ENCODE measurements at regions not wholly inside any gene's neighbourhood (a gene's known extent, or its start where the extent isn't known, plus 50 kb on each side); places are given as distances from the start of the nearest gene placed in this dataset.

DNA sequence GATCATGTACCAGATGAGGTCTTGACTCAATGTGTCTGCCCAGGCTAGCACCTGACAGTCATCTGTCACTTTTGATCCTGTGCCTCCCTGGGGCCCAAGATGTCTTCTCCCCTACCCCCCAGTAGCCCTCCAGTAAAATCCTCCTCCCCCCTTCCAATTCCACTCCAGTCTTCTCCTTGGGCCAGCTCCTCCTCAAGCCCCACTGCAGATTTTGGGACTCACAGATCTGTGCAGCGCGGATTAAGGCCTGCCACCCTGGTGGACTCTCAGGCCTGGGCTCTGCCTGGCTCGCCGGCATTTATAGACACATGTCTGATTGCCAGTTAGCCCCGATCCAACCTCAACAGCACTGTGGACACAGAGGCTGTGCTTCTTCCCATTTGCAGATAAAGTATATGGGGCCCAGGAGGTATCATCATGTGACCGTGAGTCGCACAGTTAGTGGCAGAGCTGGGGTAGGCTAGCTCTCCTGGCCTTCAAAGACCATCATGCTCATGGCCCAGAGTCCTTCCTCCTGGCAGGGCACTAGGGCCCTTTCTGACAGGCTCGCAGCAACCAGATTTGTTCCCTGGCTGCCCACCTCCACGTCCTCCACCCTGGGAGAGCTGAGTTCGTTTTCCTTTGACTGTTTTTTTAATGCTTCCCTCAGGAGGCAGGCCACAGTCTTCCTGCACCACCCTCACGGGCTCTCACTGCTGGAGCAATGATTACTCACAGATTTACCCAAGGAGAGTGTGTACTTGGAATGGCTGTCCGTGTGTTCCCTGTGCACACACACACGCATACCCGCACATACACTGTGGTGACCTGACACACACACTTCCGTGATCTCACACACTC, 98.3 kb upstream of the DIO3 start:
- Histone ChIP-seq H3K36me3 (replicated peaks in 1 of 2; ENCODE audit: control insufficient read depth in 1 of 2, insufficient read depth in 2 of 2, low read length in 2 of 2) (no peaks in the 10 kb centered on the region), H3K9me3 (ENCODE audit: low read length) (no peaks in the 10 kb centered on the region), H3K9ac (ENCODE audit: insufficient read depth, low read depth, low read length) (no peak overlapping the region), H3K4me3 (replicated peaks in 1 of 3; ENCODE audit: insufficient read depth in 1 of 3, low read depth in 2 of 3, low read length in 3 of 3) (no peak overlapping the region), H3K4me2 (ENCODE audit: low read depth, low read length) (no peak overlapping the region), H3K27me3 (ENCODE audit: control insufficient read depth in 1 of 2, insufficient read depth in 2 of 2, low read length in 2 of 2) (peaks cover 3 to 50% of the 10 kb centered on the region in 2 experiments; a peak in 4 of 5 replicates), H3K4me1 (ENCODE audit: insufficient read depth, low read length) (peaks cover 15% of the 10 kb centered on the region), H2AFZ (ENCODE audit: low read length) (no peak overlapping the region), H3K79me2 (ENCODE audit: insufficient read depth, low read length) (no peaks in the 10 kb centered on the region), H3K27ac (ENCODE audit: extremely low read length, insufficient read depth, low read length) (no peak overlapping the region), H4K20me1 (ENCODE audit: insufficient read depth, low read length) (no peaks in the 10 kb centered on the region)
- no peak for ATAC-seq
- intact Hi-C loops (cut with micrococcal nuclease; ENCODE audit: unreplicated experiment) (no loop called here), in situ Hi-C loops (cut with HindIII; ENCODE audit: extremely low pct_ligation_motif_present, low pct_unique_long_range_greater_than_20kb) (no loop called here)
- ChIA-PET POLR2A (no interaction called here), CTCF (ENCODE audit: low intra/inter-chr PET ratio, low total read pairs) (no interaction called here)
- BruUV-seq (replicated peaks) = no TSS peak
- no peak for FAIRE-seq
- 67% methylated on average over 12 of the region's 15 CpGs for WGBS (ENCODE audit: low lambda C conversion rate)
- DNase-seq (ENCODE audit: low spot score) = no peak
- TF ChIP-seq, protein P1, sequence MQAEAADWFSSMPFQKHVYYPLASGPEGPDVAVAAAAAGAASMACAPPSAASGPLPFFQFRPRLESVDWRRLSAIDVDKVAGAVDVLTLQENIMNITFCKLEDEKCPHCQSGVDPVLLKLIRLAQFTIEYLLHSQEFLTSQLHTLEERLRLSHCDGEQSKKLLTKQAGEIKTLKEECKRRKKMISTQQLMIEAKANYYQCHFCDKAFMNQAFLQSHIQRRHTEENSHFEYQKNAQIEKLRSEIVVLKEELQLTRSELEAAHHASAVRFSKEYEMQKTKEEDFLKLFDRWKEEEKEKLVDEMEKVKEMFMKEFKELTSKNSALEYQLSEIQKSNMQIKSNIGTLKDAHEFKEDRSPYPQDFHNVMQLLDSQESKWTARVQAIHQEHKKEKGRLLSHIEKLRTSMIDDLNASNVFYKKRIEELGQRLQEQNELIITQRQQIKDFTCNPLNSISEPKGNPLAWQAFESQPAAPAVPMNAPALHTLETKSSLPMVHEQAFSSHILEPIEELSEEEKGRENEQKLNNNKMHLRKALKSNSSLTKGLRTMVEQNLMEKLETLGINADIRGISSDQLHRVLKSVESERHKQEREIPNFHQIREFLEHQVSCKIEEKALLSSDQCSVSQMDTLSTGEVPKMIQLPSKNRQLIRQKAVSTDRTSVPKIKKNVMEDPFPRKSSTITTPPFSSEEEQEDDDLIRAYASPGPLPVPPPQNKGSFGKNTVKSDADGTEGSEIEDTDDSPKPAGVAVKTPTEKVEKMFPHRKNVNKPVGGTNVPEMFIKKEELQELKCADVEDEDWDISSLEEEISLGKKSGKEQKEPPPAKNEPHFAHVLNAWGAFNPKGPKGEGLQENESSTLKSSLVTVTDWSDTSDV (CRISPR knock-in tag; IDR thresholded peaks at IDR 0.05) = no peak
- TF ChIP-seq, protein P2, sequence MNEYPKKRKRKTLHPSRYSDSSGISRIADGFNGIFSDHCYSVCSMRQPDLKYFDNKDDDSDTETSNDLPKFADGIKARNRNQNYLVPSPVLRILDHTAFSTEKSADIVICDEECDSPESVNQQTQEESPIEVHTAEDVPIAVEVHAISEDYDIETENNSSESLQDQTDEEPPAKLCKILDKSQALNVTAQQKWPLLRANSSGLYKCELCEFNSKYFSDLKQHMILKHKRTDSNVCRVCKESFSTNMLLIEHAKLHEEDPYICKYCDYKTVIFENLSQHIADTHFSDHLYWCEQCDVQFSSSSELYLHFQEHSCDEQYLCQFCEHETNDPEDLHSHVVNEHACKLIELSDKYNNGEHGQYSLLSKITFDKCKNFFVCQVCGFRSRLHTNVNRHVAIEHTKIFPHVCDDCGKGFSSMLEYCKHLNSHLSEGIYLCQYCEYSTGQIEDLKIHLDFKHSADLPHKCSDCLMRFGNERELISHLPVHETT (CRISPR knock-in tag; conservative IDR thresholded peaks at IDR 0.05) = no peak
- no peak for TF ChIP-seq HDAC2 (CRISPR knock-in tag; IDR thresholded peaks at IDR 0.05)
